NCI-H2171 treated with DMSO at 0.1 percent for 48 hours (cell line): ENCODE measurements at regions not wholly inside any gene's neighbourhood (a gene's known extent, or its start where the extent isn't known, plus 50 kb on each side); places are given as distances from the start of the nearest gene placed in this dataset.

Source experiments
- DNase-seq: peaks from one replicate; lab custom pipeline; 2025; lab: John Stamatoyannopoulos, UW

- DNase-seq = no peak
These were observed 446.6 kb upstream of the LRATD1 start for GRCh38 chr2:14185906-14186305.

DNA sequence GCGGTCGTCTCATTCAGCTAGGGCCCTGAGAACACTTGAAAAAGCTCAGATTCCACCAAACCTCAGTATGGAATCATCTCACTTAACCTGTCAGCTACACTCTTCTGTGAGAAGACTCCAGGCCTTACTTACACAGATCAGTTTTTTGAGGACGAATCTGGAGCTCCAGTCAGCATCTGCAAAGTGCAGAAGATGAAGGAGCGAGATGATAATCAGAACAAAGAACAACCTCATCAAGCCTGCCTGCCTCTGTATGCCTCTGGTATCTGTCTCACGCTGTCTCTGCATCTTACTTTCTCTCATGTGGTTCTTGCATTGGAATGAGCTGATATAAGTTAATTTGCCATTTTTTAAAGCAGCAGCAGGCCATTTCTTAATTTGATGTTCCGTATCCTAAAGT is 444.1 kb upstream of the LRATD1 start:
- no peak for DNase-seq

DNA sequence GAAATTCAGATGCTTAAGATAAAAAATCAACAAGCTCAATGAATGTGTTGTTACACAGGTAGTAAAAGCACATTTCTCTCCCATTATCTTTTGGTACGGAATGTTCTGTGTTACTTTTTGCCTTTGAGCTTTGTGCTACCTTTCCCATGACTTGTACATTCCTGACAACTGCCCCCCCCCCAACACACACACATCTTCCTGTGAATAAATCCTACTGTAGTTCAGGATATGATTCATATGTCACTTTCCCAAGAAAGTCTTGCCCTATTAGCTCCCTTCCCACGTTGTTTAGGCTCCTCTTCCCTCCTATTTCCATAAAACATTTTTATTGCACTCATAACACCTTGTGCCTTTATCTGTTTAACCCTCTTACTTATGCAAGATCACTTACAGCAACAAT is 442.6 kb upstream of the LRATD1 start:
- no peak for DNase-seq

DNA sequence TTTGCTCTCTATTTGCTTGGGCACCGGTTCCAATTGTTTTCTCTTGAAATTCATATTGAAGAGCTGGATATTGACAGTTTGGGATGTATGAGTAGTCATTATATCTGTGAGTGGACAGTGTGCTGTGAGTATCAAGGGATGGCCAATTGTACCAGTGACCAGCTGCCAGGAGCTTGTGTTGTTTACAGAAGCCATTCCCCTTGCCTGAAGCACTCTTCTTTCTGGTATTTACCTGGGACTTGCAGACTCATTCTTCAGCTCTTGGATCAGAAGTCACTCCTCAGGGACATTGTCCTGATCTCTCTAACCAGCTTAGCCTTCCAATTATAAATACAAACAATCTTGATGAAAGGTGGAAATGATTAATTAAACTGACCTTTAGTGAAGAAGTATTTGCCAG is 438.3 kb upstream of the LRATD1 start:
- DNase-seq = no peak

DNA sequence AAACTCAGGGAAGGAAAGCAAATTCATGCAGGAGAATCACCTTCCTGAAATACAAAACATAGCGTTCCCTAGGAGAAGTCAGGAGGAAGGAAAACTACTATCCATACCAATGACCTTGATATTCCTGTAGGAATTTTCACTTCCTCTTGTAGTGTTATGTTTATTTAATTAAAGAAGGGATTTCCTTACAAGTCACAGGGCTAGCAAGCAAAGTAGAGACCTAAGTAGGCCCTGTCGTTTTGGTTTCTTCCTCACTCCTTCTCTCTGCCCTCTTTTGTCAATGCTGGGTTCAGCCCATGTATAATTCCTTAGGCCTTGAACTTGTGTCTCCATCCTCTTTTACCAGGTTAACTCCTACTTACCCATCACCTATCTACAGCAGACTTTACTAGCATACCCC is 435.2 kb upstream of the LRATD1 start:
- DNase-seq = no peak

- DNase-seq = no peak
These were observed 433.5 kb upstream of the LRATD1 start for GRCh38 chr2:14199040-14199439.

DNA sequence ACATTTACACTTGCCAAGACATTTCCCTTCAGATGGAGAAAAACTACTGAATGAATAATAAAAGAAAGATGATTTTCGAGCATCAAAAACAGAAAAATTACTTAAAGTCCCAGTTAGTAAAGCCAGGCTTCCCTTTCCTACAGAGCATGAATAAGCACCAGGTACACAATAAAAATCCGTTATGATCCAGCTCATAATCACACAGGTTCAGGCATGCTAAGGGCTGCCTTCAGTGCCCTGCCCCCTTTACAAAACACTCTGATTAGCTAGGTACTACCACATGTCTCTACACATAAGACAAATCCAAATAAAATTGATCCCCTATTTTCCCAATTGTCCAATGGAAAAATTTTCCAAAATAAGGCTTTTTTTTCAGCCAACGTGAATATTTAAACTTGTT is 413.2 kb upstream of the LRATD1 start:
- DNase-seq = no peak

- DNase-seq = no peak
These were observed 412.4 kb upstream of the LRATD1 start for GRCh38 chr2:14220101-14220500.

DNA sequence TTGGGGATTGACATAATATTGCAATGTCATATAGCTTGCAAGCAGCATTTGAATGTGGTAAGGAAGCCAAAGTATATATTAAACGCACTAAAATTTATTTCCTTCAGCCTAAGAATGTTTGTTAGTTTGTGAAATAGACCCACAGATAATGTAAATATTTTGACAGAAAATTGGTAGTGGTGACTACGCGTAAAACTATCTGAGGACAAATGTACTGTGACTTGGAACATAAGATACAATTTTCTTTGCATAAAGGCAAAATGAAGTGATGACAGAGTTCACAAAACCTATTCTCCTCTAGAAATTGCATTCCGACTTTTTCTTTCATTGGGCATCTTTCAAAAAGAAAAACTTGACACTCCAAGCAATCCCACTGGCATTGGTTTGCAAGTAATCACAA is 411.1 kb upstream of the LRATD1 start:
- DNase-seq = no peak

DNA sequence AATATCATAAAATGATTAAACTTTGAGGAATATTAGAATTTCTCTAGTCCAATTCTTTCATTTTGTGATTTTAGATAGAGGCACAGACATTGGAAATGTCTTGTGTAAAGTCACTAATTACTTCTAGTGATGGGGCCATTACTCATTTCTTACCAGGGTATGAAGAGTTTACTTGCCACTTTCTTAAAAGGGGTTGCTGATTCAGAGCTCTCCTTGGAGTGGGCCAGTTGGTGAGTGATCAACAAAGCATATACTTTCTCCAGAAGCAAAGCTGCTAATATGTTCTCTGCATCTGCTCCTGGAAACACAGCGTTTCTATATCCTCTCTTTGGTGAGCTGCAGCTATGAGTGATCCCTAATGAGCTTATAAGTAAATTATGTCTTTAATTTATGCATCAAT is 408.9 kb upstream of the LRATD1 start:
- no peak for DNase-seq

- no peak for DNase-seq
These were observed 401.1 kb upstream of the LRATD1 start for GRCh38 chr2:14231391-14231898.

GRCh38 chr2:14232217-14232616 is 400.3 kb upstream of the LRATD1 start:
- no peak for DNase-seq

GRCh38 chr2:14234911-14235310 is 397.6 kb upstream of the LRATD1 start:
- no peak for DNase-seq

GRCh38 chr2:14235667-14236066 is 396.9 kb upstream of the LRATD1 start:
- no peak for DNase-seq

DNA sequence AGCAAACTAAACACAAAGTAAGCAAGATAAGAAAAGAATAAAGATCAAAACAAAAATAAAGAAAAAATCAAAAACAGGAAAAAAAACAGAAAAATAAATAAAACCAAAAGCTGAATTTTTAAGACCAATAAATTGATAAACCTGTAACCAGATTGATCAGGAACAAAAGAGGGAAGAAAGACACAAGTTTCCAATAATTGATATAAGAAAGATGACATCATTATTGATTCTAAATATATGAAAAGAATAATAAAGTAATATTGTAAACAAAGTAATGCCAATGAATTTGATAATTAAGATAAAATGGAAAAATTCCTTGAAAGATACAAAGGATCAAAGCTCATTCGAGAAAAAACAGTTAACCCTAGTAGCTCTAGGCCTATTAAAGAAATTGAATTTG is 394.6 kb upstream of the LRATD1 start:
- no peak for DNase-seq

GRCh38 chr2:14239605-14240004 is 392.9 kb upstream of the LRATD1 start:
- no peak for DNase-seq

DNA sequence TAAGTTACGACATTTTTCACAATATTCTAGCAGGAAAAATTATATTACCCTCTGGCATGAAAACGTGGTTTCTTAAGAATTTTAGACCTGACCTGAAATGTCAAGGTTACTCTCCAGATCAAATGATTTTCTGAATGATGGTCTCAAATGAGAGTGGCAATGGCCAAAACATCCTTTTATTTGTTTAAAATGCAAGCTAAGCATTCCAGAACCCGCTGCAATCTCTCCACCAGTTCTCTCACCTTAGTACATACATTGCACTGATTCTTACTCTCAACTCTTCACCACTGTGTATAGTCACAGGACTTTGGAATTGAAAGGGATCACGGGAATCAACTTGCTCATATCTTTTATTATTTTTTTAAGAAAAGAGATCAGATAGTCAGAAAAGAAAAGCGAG is 391.6 kb upstream of the LRATD1 start:
- DNase-seq = no peak

DNA sequence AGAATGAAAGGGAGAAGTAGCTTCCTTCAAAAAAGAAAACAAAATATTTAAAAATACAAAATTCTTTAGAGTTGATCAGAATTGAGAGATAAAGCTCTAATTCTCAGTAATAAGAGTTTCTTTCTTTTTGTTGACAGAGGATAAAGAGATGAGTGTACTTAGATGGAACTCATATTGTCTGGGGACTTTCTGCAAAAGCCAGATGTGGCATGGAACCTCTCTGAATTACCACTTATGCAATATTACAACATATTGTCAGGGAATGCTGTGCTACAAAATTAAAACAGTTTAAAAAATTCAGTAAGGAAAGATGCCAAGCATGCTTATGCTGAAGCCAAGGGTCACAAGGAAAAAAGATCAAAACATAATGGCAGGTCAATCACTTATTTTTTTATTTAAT is 386.6 kb upstream of the LRATD1 start:
- no peak for DNase-seq

- no peak for DNase-seq
These were observed 377.2 kb upstream of the LRATD1 start for GRCh38 chr2:14255135-14255820.

- no peak for DNase-seq
These were observed 375.6 kb upstream of the LRATD1 start for GRCh38 chr2:14256890-14257289.

DNA sequence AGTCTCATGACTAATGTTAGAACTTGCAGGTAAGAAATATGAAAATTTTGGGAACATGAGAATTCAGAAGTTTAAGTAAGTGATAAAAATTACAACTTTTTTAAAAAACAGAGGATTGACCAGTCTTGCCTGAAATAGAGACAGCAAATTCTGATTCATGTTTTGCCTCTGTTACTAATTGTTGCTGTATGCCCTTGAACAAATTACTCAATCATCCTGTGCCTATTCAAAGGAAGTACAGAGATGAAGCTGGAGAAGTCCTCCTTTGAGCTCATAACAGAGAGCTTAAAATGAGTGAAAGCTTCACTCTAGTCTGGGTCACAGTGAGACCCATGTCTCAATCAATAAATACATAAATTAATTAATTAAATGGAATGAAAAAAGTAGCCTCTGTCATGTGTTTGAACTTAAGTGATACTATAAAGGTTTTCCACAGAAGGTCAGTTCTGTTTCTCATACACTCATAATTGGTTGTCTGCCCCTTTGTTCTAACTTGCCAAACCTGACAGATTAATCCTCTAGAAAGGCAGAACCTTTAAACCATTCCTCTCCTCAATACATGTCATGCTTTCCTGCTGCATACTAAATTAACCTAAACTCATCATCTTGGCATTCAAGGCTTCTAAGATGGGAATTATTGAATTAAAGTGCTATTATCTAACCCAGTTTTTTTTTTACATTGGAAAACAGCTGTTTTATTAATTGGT is 374.6 kb upstream of the LRATD1 start:
- DNase-seq = no peak

DNA sequence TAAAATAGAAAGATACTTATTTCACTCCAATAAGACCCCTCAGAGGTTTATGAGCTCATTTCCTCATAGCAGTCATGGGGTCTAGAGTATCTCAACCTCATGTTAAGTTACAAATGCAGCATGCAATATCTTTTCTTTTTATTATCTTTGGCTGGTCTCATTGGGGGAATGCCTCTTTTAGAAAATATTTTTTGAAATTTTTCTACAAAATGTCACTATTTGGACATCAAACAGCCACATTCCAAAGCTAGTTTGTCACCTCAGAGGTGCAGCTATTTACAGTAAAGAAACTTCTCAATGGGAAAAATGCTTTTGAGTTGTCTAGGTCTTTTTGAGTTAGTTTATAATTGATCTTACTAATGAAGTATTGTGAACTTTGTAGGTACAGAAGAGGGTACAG is 370.7 kb upstream of the LRATD1 start:
- DNase-seq = no peak

DNA sequence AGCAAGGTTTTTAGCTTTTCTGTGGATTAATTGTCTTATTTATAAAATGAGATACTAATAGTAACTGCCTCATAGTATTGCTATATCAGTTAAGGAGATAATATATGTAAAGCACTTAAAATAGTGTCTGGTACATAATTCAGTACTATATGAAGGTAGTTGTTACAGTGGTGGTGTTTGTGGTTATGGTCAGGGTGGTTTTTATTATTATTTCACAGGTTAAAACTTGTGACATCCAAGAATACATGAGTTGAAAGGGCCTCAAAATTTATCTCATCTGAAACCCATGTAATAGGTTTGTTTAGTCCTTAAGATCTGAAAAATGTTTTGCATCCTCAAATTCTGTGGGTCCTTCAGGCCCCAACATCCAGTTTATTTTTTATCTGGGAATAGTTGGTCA is 369.5 kb upstream of the LRATD1 start:
- DNase-seq = no peak

GRCh38 chr2:14270036-14270582 is 362.4 kb upstream of the LRATD1 start:
- DNase-seq = no peak
